Natural killer cell (primary cell): ENCODE measurements at regions not wholly inside any gene's neighbourhood (a gene's known extent, or its start where the extent isn't known, plus 50 kb on each side); places are given as distances from the start of the nearest gene placed in this dataset.

Experiments
- ATAC-seq, 3 donors: fragments of 150-1000 bp in 2 of 3; fragments of 200-7000 bp in 1 of 3; cut with Tn5 transposase; 1 replicate in 1 of 3; 2 replicates in 2 of 3; pipeline ENCODE4 v1.10.0; 2021; ENCODE audit warnings: mild to moderate bottlenecking in 2 of 3, moderate library complexity in 2 of 3
- DNase-seq, 2 donors: peaks; one replicate each; pipeline versions ENCODE4 v3.0.0 to v3.0.0-alpha.2; 2013 to 2021; ENCODE audit warnings: mixed read lengths in 1 of 2
- H3K27ac ChIP-seq: one replicate; pipeline ENCODE4 v1.5.1; 2013; ENCODE audit warnings: mild to moderate bottlenecking, low read length
- H3K27me3 ChIP-seq: one replicate; pipeline ENCODE4 v1.6.1; 2013; ENCODE audit warnings: low read length; ENCODE audit not compliant: control insufficient read depth, insufficient read depth
- H3K36me3 ChIP-seq: one replicate; pipeline ENCODE4 v1.6.1; 2013; ENCODE audit warnings: low read length; ENCODE audit not compliant: control insufficient read depth, insufficient read depth
- H3K4me1 ChIP-seq: one replicate; pipeline ENCODE4 v1.6.1; 2013; ENCODE audit warnings: low read length; ENCODE audit not compliant: control insufficient read depth, insufficient read depth
- H3K4me3 ChIP-seq: one replicate; pipeline ENCODE4 v1.5.1; 2013; ENCODE audit warnings: low read length
- H3K9me3 ChIP-seq: one replicate; pipeline ENCODE4 v1.6.1; 2013; ENCODE audit warnings: low read length; ENCODE audit not compliant: control insufficient read depth, insufficient read depth
- H3K27ac Mint-ChIP-seq, 2 donors: one replicate each; pipeline ENCODE4 v1.8.0; 2022; ENCODE audit warnings: mild to moderate bottlenecking in 2 of 2, mixed read lengths in 2 of 2, moderate library complexity in 1 of 2
- H3K27me3 Mint-ChIP-seq, 2 donors: one replicate each; pipeline ENCODE4 v1.8.0; 2022; ENCODE audit warnings: low read depth in 2 of 2, mixed read lengths in 2 of 2
- H3K36me3 Mint-ChIP-seq: one replicate; pipeline ENCODE4 v1.8.0; 2022; ENCODE audit warnings: mixed read lengths
- H3K4me1 Mint-ChIP-seq, 2 donors: one replicate each; pipeline ENCODE4 v1.8.0; 2022; ENCODE audit warnings: mixed read lengths in 2 of 2
- H3K4me3 Mint-ChIP-seq: one replicate; pipeline ENCODE4 v1.8.0; 2022; ENCODE audit warnings: mild to moderate bottlenecking, moderate library complexity, mixed read lengths
- H3K9me3 Mint-ChIP-seq, 2 donors: one replicate each; pipeline ENCODE4 v1.8.0; 2022; ENCODE audit warnings: mixed read lengths in 2 of 2
- WGBS: methylation state at CpG from one replicate; pipeline ENCODE4 v1.1.7; 2013; ENCODE audit warnings: missing lambda C conversion rate; ENCODE audit not compliant: insufficient coverage; 5-methylcytosine and 5-hydroxymethylcytosine counted together
- intact Hi-C: fragments of 100-400 bp; cut with micrococcal nuclease; formaldehyde crosslinking; loops from one replicate; pipeline ENCODE4 v1.14.2; 2022
- TF ChIP-seq, protein P1 (sequence below): fragments of 200-600 bp; IDR thresholded peaks from one replicate; pipeline ENCODE4 v1.8.0; 2022; ENCODE audit warnings: antibody characterized with exemption

DNA sequence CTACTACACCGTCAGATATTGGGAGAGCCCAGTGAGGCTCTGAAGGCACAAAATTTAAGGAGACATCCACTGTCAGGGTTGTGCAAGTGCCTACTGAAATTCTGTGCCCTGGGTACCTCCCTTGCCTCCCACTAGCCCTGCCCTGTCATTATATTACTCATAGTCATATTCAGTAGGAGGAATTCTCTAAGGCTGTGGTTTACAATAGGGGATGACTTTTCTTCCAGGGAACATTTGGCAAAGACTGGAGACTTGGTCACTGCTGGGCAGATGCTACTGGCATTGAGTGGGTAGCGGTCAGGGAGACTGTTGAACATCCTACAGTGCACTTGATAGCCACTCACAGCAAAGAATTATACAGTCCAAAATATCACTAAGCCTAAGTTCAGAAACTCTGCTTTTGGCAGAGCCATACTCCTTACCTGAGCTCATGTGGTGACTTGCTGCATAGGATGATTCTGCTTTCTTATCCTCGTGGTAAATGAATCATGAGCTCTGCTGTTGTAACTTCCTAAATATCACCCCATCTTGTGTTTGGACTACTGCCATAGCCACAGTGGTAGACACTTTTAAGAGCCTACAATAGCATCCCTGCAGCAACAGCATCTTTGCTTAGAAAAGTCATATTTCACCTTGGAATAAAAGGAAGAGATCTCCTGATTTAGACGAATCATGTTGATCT is 563.4 kb upstream of the PLXNA2 start:
- Mint-ChIP-seq H3K36me3 (no peaks in the 10 kb centered on the region), H3K9me3 (peaks cover 5 to 11% of the 10 kb centered on the region in 2 donors), H3K27me3 (no peaks in the 10 kb centered on the region), H3K4me1 (no peaks in the 10 kb centered on the region), H3K4me3 (no peak overlapping the region), H3K27ac (no peak overlapping the region)
- no peaks in the 10 kb centered on the region for H3K27me3 ChIP-seq
- WGBS, result 58% methylated on average over 4 of the region's 4 CpGs
- no peak overlapping the region for H3K27ac ChIP-seq
- H3K4me1 ChIP-seq, result no peaks in the 10 kb centered on the region
- H3K36me3 ChIP-seq, result no peaks in the 10 kb centered on the region
- no peaks in the 10 kb centered on the region for H3K9me3 ChIP-seq
- TF ChIP-seq, protein P1, sequence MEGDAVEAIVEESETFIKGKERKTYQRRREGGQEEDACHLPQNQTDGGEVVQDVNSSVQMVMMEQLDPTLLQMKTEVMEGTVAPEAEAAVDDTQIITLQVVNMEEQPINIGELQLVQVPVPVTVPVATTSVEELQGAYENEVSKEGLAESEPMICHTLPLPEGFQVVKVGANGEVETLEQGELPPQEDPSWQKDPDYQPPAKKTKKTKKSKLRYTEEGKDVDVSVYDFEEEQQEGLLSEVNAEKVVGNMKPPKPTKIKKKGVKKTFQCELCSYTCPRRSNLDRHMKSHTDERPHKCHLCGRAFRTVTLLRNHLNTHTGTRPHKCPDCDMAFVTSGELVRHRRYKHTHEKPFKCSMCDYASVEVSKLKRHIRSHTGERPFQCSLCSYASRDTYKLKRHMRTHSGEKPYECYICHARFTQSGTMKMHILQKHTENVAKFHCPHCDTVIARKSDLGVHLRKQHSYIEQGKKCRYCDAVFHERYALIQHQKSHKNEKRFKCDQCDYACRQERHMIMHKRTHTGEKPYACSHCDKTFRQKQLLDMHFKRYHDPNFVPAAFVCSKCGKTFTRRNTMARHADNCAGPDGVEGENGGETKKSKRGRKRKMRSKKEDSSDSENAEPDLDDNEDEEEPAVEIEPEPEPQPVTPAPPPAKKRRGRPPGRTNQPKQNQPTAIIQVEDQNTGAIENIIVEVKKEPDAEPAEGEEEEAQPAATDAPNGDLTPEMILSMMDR, result no peak
- no peak for DNase-seq
- intact Hi-C loops, result no loop called here
- no peak for ATAC-seq
- no peak overlapping the region for H3K4me3 ChIP-seq

DNA sequence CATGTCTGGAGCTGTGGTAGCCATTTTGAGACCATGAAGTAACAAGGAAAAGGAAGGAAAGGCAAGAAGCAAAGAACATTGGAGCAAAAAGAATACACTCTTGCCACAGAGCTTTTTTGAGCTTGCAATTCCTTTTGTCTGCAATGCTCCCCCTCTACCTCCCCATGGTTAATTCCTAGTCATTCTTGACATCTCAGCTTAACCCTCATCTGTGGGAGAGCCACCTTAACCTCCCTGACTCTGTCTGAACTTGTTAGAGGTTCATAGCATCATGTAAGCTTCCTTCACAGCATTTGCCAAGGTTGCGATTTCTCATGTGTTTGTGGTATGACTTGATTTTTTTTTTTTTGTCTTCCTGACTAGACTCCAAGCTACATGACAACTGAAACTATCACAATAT is 564.1 kb upstream of the PLXNA2 start:
- Mint-ChIP-seq H3K9me3 (peaks cover 5 to 10% of the 10 kb centered on the region in 2 donors), H3K4me1 (no peaks in the 10 kb centered on the region), H3K27ac (no peak overlapping the region), H3K4me3 (no peak overlapping the region), H3K36me3 (no peaks in the 10 kb centered on the region), H3K27me3 (no peaks in the 10 kb centered on the region)
- H3K27ac ChIP-seq, result no peak overlapping the region
- intact Hi-C loops, result no loop called here
- DNase-seq (no peak), ATAC-seq (no peak)
- H3K36me3 ChIP-seq, result no peaks in the 10 kb centered on the region
- H3K9me3 ChIP-seq, result no peaks in the 10 kb centered on the region
- WGBS, result no CpG with 5 or more reads among the region's 1 CpG
- no peaks in the 10 kb centered on the region for H3K27me3 ChIP-seq
- TF ChIP-seq, protein P1, result no peak
- H3K4me3 ChIP-seq, result no peak overlapping the region
- no peaks in the 10 kb centered on the region for H3K4me1 ChIP-seq

DNA sequence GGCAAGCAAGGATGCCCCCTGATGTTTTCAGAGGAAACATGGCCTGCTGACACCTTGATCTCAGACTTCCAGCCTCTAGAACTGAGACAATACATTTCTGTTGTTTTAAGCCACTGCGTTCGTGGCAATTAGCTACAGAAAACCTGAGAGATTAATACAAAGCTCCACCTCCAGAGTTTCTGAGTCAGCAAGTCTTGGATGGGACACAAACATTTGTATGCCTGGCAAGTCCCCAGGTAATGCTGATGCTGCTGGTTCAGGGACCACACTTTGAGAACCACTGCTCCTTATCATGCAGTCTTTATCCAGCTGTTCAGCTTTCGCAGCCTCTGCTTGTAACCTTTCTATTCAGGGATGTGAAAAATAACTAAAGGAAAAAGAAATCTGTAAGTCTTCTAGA is 565.7 kb upstream of the PLXNA2 start:
- H3K4me3 ChIP-seq, result no peak overlapping the region
- no peak for ATAC-seq
- intact Hi-C loops, result no loop called here
- Mint-ChIP-seq H3K4me1 (no peaks in the 10 kb centered on the region), H3K36me3 (no peaks in the 10 kb centered on the region), H3K9me3 (peaks cover 7 to 8% of the 10 kb centered on the region in 2 donors), H3K4me3 (no peak overlapping the region), H3K27me3 (no peaks in the 10 kb centered on the region), H3K27ac (no peak overlapping the region)
- WGBS, result 92% methylated on average over 3 of the region's 3 CpGs
- H3K36me3 ChIP-seq, result no peaks in the 10 kb centered on the region
- TF ChIP-seq, protein P1, result no peak
- H3K9me3 ChIP-seq, result no peaks in the 10 kb centered on the region
- no peak for DNase-seq
- no peak overlapping the region for H3K27ac ChIP-seq
- H3K4me1 ChIP-seq, result no peaks in the 10 kb centered on the region
- no peaks in the 10 kb centered on the region for H3K27me3 ChIP-seq

DNA sequence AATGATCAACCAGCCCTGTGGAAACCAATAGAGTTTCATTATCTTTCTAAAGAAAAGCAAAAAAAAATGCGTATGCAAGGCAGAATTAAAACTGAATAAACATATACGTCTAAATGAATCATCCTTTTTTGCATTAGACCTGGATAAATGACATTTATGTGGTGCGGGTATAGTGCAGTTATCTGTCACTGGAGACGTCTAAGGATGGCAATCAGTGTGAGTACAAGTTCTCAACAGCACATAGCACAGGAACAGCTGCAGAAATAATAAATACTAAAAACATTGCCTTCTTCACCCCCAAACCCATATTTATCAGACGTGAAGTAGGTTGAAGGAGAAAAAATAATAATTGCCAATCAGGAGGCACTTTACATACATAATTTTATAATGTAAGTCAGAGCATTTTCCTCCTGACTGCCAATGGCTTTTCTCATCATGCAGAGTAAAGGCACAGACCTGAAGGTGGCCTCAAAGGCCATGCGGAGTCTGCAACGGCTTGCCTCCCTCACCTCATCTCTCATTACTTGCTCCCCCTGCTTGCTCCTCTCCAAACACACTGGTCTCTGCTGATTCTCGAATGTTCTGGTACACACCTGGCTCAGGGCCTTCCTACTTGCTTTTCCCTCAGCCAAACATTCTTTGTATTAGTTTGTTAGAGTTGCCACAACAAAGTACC is 574.7 kb upstream of the PLXNA2 start:
- Histone ChIP-seq H3K27ac (no peak overlapping the region), H3K27me3 (no peaks in the 10 kb centered on the region), H3K9me3 (no peaks in the 10 kb centered on the region), H3K4me1 (no peaks in the 10 kb centered on the region), H3K36me3 (no peaks in the 10 kb centered on the region), H3K4me3 (no peak overlapping the region)
- no peak for ATAC-seq
- Mint-ChIP-seq H3K36me3 (no peaks in the 10 kb centered on the region), H3K4me1 (no peaks in the 10 kb centered on the region), H3K9me3 (peaks cover 4 to 6% of the 10 kb centered on the region in 2 donors), H3K27me3 (no peaks in the 10 kb centered on the region), H3K4me3 (no peak overlapping the region), H3K27ac (no peak overlapping the region)
- intact Hi-C loops, result no loop called here
- TF ChIP-seq, protein P1, result no peak
- no peak for DNase-seq
- 92% methylated on average over 7 of the region's 8 CpGs for WGBS
